Colonic mucosa (tissue), 4 donors: ENCODE measurements at regions not wholly inside any gene's neighbourhood (a gene's known extent, or its start where the extent isn't known, plus 50 kb on each side); places are given as distances from the start of the nearest gene placed in this dataset.

Experiments used
- DNase-seq: peaks from one replicate; pipeline ENCODE4 v3.0.0-alpha.2; 2020
- H3K27ac ChIP-seq: fragments of 200-600 bp; one replicate; pipeline ENCODE4 v1.8.0; 2021
- H3K27me3 ChIP-seq: fragments of 200-600 bp; one replicate; pipeline ENCODE4 v1.8.0; 2021
- H3K36me3 ChIP-seq: fragments of 200-600 bp; one replicate; pipeline ENCODE4 v1.8.0; 2021
- H3K4me1 ChIP-seq: fragments of 200-600 bp; one replicate; pipeline ENCODE4 v1.8.0; 2021; ENCODE audit warnings: mild to moderate bottlenecking
- H3K4me3 ChIP-seq: fragments of 200-600 bp; one replicate; pipeline ENCODE4 v1.8.0; 2021
- H3K9ac ChIP-seq, 2 donors: one replicate each; pipeline ENCODE4 v1.7.0; 2013; ENCODE audit warnings: control low read depth in 2 of 2, low read depth in 2 of 2, low read length in 2 of 2
- H3K9me3 ChIP-seq: fragments of 200-600 bp; one replicate; pipeline ENCODE4 v1.8.0; 2021
- CTCF ChIP-seq: fragments of 200-600 bp; IDR thresholded peaks from one replicate; pipeline ENCODE4 v1.8.0; 2022; ENCODE audit warnings: antibody characterized with exemption, mild to moderate bottlenecking
- intact Hi-C: fragments of 100-400 bp; cut with DNase I; formaldehyde crosslinking; loops from one replicate; pipeline ENCODE4 v1.14.1; 2022
- donor health status: healthy.
- donor health status: DM: no; HTN: no; CAD: no.
- donor health status: DM: no; HTN: no; CAD: no.

DNA sequence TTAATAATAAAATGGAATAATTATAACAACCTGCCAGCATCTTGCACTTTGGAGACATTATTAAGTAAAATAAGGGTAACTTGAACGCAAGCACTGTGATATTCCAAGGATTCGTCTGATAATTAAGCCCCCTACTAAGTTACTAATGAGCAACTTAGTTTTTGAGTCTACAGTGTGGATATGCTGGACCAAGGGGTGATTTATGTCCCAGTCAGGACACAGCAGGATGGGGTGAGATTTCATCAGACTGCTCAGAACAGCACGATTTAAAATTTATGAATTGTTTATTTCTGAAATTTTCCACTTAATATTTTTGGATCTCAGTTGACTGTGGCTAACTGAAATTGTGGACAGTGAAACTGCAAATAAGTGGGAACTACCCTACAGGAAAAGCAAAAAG lies 182.8 kb upstream of the PHF14 start:
- Histone ChIP-seq H3K27ac (no peak overlapping the region), H3K4me3 (no peak overlapping the region), H3K9me3 (peaks cover 8% of the 10 kb centered on the region), H3K9ac (no peak overlapping the region), H3K4me1 (no peaks in the 10 kb centered on the region), H3K36me3 (no peaks in the 10 kb centered on the region), H3K27me3 (no peaks in the 10 kb centered on the region)
- no peak for TF ChIP-seq CTCF
- no peak for DNase-seq
- intact Hi-C loops, result no loop called here

DNA sequence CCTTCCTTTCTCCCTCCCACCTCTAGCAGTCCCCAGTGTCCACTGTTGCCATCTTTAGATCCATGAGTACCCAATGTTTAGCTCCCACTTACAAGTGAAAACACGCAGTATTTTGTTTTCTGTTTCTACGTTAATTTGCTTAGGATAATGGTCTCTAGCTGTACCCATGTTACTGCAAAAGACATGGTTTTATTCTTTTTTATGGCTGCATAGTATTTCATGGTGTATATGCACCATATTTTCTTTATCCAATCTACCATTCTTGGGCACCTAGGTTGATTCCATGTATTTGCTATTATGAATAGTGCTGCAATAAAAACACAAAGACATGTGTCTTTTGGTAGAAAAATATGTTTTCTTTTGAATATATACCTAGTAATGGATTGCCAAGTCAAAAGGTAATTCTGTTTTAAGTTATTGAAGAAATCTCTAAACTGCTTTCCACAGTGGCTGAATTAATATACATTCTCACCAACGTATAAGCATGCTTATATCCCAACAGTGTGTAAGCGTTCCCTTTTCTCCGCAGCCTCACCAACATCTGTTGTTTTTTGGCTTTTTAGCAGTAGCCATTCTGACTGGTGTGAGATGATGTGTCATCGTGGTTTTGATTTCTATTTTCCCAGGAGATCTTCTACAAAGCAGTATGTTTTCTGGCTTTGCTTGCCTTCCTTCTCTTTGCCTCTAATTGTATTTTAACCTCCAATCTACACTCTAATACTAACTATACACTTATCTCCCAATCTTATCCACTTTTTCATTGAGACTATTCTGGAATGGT lies 179.5 kb upstream of the PHF14 start:
- TF ChIP-seq CTCF, result no peak

GRCh38 chr7:10797157-10797556 lies 176.5 kb upstream of the PHF14 start:
- no peak for DNase-seq
- intact Hi-C loops, result no loop called here
- H3K4me1 ChIP-seq, result no peaks in the 10 kb centered on the region

More for the DNA sequence above, 179.5 kb upstream of the PHF14 start:
- intact Hi-C loops, result no loop called here
- no peaks in the 10 kb centered on the region for H3K27me3 ChIP-seq
- DNase-seq, result no peak
- H3K36me3 ChIP-seq, result no peaks in the 10 kb centered on the region
- H3K9me3 ChIP-seq, result peaks cover 6% of the 10 kb centered on the region
- no peak overlapping the region for H3K4me3 ChIP-seq
- H3K4me1 ChIP-seq, result no peaks in the 10 kb centered on the region
- no peak overlapping the region for H3K27ac ChIP-seq
- H3K9ac ChIP-seq, result no peak overlapping the region

GRCh38 chr7:10798044-10798443 lies 175.6 kb upstream of the PHF14 start:
- no peak for TF ChIP-seq CTCF
- intact Hi-C loops, result no loop called here
- no peak for DNase-seq

More at GRCh38 chr7:10797157-10797556, 176.5 kb upstream of the PHF14 start:
- H3K36me3 ChIP-seq, result no peaks in the 10 kb centered on the region
- no peaks in the 10 kb centered on the region for H3K27me3 ChIP-seq
- no peak overlapping the region for H3K27ac ChIP-seq
- H3K9ac ChIP-seq, result no peak overlapping the region
- no peak overlapping the region for H3K4me3 ChIP-seq
- TF ChIP-seq CTCF, result no peak
- H3K9me3 ChIP-seq, result no peaks in the 10 kb centered on the region

DNA sequence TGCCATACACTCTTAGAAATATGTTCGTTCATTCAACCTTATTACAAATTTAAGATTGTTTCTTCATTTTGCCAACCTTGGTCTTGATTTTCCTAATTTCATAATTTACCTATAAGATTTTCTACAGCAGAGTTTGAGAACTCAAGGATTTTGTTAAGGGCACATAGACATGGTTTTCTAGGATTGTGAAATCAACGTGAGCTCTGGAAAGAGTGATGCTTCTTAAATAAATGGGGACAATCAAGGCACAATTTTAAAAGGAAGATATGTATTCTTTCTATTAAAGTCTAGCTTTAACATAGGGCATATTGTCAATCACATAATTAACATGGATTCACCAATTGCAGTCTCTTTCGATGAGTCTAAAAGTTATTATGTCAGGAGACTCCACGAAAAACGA lies 174.2 kb upstream of the PHF14 start:
- Histone ChIP-seq H3K4me3 (no peak overlapping the region), H3K9me3 (no peaks in the 10 kb centered on the region), H3K27me3 (no peaks in the 10 kb centered on the region), H3K36me3 (no peaks in the 10 kb centered on the region), H3K9ac (no peak overlapping the region), H3K27ac (no peak overlapping the region), H3K4me1 (no peaks in the 10 kb centered on the region)
- intact Hi-C loops, result no loop called here
- no peak for DNase-seq
- no peak for TF ChIP-seq CTCF

More at GRCh38 chr7:10798044-10798443, 175.6 kb upstream of the PHF14 start:
- Histone ChIP-seq H3K27me3 (no peaks in the 10 kb centered on the region), H3K4me1 (no peaks in the 10 kb centered on the region), H3K4me3 (no peak overlapping the region), H3K9ac (no peak overlapping the region), H3K9me3 (no peaks in the 10 kb centered on the region), H3K36me3 (no peaks in the 10 kb centered on the region), H3K27ac (no peak overlapping the region)
